Mucosa of stomach (tissue), 1 donor: ENCODE measurements at regions not wholly inside any gene's neighbourhood (a gene's known extent, or its start where the extent isn't known, plus 50 kb on each side); places are given as distances from the start of the nearest gene placed in this dataset.

Source experiments
- H3K27me3 ChIP-seq: one replicate; pipeline ENCODE4 v1.7.0; 2013; ENCODE audit warnings: mild to moderate bottlenecking, low read length; ENCODE audit not compliant: control insufficient read depth, insufficient read depth
- H3K36me3 ChIP-seq: one replicate; pipeline ENCODE4 v1.7.0; 2013; ENCODE audit warnings: low read length; ENCODE audit not compliant: control insufficient read depth, insufficient read depth
- H3K4me1 ChIP-seq: one replicate; pipeline ENCODE4 v1.7.0; 2013; ENCODE audit warnings: mild to moderate bottlenecking, low read length; ENCODE audit not compliant: control insufficient read depth, insufficient read depth
- H3K4me3 ChIP-seq: one replicate; pipeline ENCODE4 v1.7.0; 2013; ENCODE audit warnings: low read length
- H3K9ac ChIP-seq: one replicate; pipeline ENCODE4 v1.7.0; 2013; ENCODE audit warnings: mild to moderate bottlenecking, low read length, moderate library complexity
- H3K9me3 ChIP-seq: one replicate; pipeline ENCODE4 v1.7.0; 2013; ENCODE audit warnings: mild to moderate bottlenecking, low read length, moderate library complexity; ENCODE audit not compliant: control insufficient read depth
- donor health status: Pancreatic carcinoma.

GRCh38 chrX:39752815-39753214 is 344.9 kb downstream of the BCOR start:
- Histone ChIP-seq H3K9me3 (no peaks in the 10 kb centered on the region), H3K4me1 (peaks cover 26% of the 10 kb centered on the region), H3K27me3 (no peaks in the 10 kb centered on the region), H3K36me3 (no peaks in the 10 kb centered on the region), H3K4me3 (no peak overlapping the region), H3K9ac (no peak overlapping the region)

GRCh38 chrX:39753293-39753996 is 344.3 kb downstream of the BCOR start:
- no peak overlapping the region for H3K4me3 ChIP-seq
- H3K4me1 ChIP-seq, result peaks cover 26% of the 10 kb centered on the region
- no peaks in the 10 kb centered on the region for H3K36me3 ChIP-seq
- no peak overlapping the region for H3K9ac ChIP-seq
- no peaks in the 10 kb centered on the region for H3K27me3 ChIP-seq
- no peaks in the 10 kb centered on the region for H3K9me3 ChIP-seq

GRCh38 chrX:39755143-39756032 is 342.4 kb downstream of the BCOR start:
- Histone ChIP-seq H3K9ac (no peak overlapping the region), H3K4me3 (no peak overlapping the region), H3K4me1 (peaks cover 39% of the 10 kb centered on the region), H3K36me3 (no peaks in the 10 kb centered on the region), H3K9me3 (no peaks in the 10 kb centered on the region), H3K27me3 (no peaks in the 10 kb centered on the region)

- H3K9me3 ChIP-seq, result no peaks in the 10 kb centered on the region
- no peaks in the 10 kb centered on the region for H3K27me3 ChIP-seq
- no peak overlapping the region for H3K9ac ChIP-seq
- H3K4me3 ChIP-seq, result no peak overlapping the region
- H3K36me3 ChIP-seq, result no peaks in the 10 kb centered on the region
- H3K4me1 ChIP-seq, result peaks cover 45% of the 10 kb centered on the region
Measured at GRCh38 chrX:39756086-39756883, 341.5 kb downstream of the BCOR start.

GRCh38 chrX:39757971-39758370 is 339.8 kb downstream of the BCOR start:
- Histone ChIP-seq H3K4me3 (no peak overlapping the region), H3K9ac (no peak overlapping the region), H3K36me3 (no peaks in the 10 kb centered on the region), H3K9me3 (no peaks in the 10 kb centered on the region), H3K27me3 (no peaks in the 10 kb centered on the region), H3K4me1 (peaks cover 42% of the 10 kb centered on the region)

GRCh38 chrX:39758791-39759525 is 338.8 kb downstream of the BCOR start:
- no peaks in the 10 kb centered on the region for H3K9me3 ChIP-seq
- H3K4me1 ChIP-seq, result peaks cover 38% of the 10 kb centered on the region
- no peak overlapping the region for H3K9ac ChIP-seq
- no peaks in the 10 kb centered on the region for H3K36me3 ChIP-seq
- no peaks in the 10 kb centered on the region for H3K27me3 ChIP-seq
- no peak overlapping the region for H3K4me3 ChIP-seq

- Histone ChIP-seq H3K9ac (no peak overlapping the region), H3K9me3 (no peaks in the 10 kb centered on the region), H3K27me3 (no peaks in the 10 kb centered on the region), H3K4me1 (peaks cover 38% of the 10 kb centered on the region), H3K36me3 (no peaks in the 10 kb centered on the region), H3K4me3 (no peak overlapping the region)
Measured at GRCh38 chrX:39759526-39760224, 338.1 kb downstream of the BCOR start.

GRCh38 chrX:39760930-39761329 is 336.8 kb downstream of the BCOR start:
- Histone ChIP-seq H3K9ac (no peak overlapping the region), H3K4me1 (peaks cover 27% of the 10 kb centered on the region), H3K9me3 (no peaks in the 10 kb centered on the region), H3K27me3 (no peaks in the 10 kb centered on the region), H3K4me3 (no peak overlapping the region), H3K36me3 (no peaks in the 10 kb centered on the region)

- no peak overlapping the region for H3K4me3 ChIP-seq
- peaks cover 23% of the 10 kb centered on the region for H3K4me1 ChIP-seq
- no peaks in the 10 kb centered on the region for H3K36me3 ChIP-seq
- no peaks in the 10 kb centered on the region for H3K9me3 ChIP-seq
- no peak overlapping the region for H3K9ac ChIP-seq
- no peaks in the 10 kb centered on the region for H3K27me3 ChIP-seq
Measured at GRCh38 chrX:39762266-39762841, 335.4 kb downstream of the BCOR start.

GRCh38 chrX:39764441-39764914 is 333.3 kb downstream of the BCOR start:
- Histone ChIP-seq H3K4me1 (peaks cover 19% of the 10 kb centered on the region), H3K36me3 (no peaks in the 10 kb centered on the region), H3K9me3 (no peaks in the 10 kb centered on the region), H3K9ac (no peak overlapping the region), H3K27me3 (no peaks in the 10 kb centered on the region), H3K4me3 (no peak overlapping the region)

GRCh38 chrX:39765327-39765726 is 332.4 kb downstream of the BCOR start:
- Histone ChIP-seq H3K4me3 (no peak overlapping the region), H3K36me3 (no peaks in the 10 kb centered on the region), H3K9ac (no peak overlapping the region), H3K27me3 (no peaks in the 10 kb centered on the region), H3K4me1 (peaks cover 10% of the 10 kb centered on the region), H3K9me3 (no peaks in the 10 kb centered on the region)
